SIG-M5 treated with dmso at 0.1 percent for 504 hours (cell line): ENCODE measurements at regions not wholly inside any gene's neighbourhood (a gene's known extent, or its start where the extent isn't known, plus 50 kb on each side); places are given as distances from the start of the nearest gene placed in this dataset.
A peak's percentile ranks its signal among the peaks of the same experiment; 100 is the strongest.

Experiments used
- DNase-seq: peaks from one replicate; lab custom pipeline; 2025; ENCODE audit not compliant: unreplicated experiment; lab: John Stamatoyannopoulos, UW

DNA sequence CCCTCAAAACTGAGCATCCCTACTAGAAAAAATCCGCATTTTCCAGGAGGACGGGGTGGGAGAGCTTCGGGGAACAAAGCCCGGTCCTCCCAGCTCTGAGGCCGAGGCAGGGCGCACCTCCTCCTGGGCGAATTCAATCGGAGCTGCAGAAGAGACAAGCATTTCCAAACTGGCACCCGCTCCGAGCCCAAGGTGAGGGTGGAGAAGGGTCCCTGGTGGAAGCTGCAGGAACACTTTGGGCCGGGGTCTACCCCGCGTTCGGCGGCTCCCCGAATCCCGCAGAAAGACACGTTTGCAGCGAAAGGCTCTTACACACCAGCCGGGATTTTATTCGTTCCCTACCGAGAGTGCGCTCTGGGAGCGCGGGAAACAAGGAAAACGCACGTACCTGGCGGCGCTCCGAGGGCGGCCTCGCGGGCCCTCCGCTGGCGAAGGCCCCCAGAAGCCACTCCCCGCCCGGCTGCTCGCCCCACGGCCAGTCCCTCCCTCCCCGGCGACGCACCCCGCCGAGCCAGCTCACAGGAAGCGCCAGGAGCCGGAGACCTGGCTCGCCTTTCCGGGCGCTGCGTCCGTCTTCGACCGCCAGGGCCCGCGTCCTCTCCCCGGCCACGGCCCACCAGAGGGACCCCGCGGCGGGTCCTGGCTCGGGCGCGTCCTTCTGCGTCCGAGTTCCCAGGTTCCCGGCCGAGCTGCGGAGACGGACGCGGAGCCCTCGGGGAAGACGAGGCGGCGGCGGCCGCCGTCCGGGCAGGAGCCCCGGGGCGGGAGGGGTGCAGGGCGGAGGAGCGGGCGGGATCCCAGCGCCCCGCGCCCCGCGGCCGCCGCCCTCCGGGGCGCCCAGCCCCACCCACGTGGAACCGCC lies 49.8 kb upstream of the BAHCC1 start:
- peak; percentile 81 for DNase-seq
